ENCODE measurements at regions not wholly inside any gene's neighbourhood (a gene's known extent, or its start where the extent isn't known, plus 50 kb on each side); places are given as distances from the start of the nearest gene placed in this dataset.

DNA sequence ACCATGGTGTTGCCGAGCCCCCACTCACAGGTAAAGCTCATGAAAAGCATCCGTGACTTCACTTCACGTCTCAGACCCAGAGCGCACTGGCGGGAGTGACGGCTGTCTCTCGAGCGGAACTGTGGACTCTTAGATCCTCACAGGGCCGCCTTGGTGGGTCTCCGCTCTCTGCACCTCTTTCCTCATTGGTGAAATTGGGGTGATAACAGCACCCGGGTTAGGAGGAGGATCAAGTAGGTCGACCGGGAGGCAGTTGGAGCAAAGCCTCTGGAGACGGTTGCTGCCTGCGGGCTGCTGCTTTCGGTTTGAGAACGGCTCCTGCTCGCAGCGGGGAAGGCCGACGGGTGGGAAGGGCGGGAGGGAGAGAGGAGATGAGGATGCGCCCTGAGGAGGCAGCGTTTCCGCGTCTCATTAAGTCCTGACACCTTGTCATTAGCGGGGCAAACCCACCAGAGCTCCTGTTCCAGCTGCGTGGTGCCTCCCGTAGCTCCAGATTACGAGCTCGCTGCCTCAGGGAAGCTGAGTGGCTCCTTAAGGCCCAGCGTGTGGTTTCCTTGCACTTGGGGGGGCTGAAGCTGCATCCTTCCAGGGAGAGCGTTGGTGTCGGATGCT lies 51.9 kb upstream of the CFAP46 start:
- in situ Hi-C loops (cut with MboI; ENCODE audit: low sequenced_read_pairs, unreplicated experiment): no loop called here
- DNase-seq (ENCODE audit: low spot score): no peak
- no peak for TF ChIP-seq CTCF (IDR thresholded peaks at IDR 0.05; ENCODE audit: borderline replicate concordance, control extremely low read depth, extremely low read depth, insufficient read depth, missing control alignments)

DNA sequence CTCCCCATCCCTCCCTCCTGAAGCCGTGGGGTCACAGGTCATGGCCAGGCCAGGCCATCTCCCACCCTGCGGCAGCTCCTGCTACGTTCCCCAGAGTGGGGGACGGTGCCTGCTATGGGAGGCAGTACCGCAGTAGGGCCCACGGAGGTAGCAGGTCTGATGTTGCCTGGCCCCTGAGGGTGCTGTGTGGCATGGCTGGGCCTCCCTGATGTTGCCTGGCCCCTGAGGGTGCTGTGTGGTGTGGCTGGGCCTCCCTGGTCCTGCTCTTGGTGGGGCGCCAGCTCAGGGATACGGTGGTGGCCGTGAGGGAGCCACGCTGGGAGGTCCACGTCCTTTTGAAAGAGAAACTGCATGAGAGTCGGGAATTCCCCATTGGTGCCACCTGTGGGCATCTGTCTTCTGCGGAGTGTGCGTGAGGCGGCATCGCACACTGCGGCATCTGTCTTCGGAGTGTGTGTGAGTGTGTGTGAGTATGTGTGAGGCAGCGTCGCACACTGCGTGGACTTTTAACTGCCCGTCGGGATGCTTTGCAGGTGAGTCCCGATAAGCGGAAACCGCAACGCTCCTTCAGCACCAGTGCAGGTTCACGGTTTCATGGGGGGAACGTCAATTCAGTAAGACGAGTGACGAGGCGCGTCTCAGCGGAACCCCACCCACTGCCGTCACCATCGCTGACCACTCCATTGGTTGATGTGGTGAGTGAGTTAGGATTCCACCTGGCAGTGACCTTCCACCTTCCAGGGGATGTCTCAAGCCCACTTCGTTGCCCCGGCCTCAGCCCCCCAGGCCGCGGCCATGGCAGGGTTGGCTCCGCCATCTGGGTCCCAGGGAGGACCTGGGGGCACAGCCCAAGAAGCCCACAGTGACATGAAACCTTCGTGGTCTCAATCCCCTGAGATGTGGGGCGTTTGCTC lies 51.2 kb upstream of the CFAP46 start:
- TF ChIP-seq CTCF (IDR thresholded peaks at IDR 0.05; ENCODE audit: borderline replicate concordance, control extremely low read depth, extremely low read depth, insufficient read depth, missing control alignments): no peak
- in situ Hi-C loops (cut with MboI; ENCODE audit: low sequenced_read_pairs, unreplicated experiment): no loop called here
- no peak for DNase-seq (ENCODE audit: low spot score)

DNA sequence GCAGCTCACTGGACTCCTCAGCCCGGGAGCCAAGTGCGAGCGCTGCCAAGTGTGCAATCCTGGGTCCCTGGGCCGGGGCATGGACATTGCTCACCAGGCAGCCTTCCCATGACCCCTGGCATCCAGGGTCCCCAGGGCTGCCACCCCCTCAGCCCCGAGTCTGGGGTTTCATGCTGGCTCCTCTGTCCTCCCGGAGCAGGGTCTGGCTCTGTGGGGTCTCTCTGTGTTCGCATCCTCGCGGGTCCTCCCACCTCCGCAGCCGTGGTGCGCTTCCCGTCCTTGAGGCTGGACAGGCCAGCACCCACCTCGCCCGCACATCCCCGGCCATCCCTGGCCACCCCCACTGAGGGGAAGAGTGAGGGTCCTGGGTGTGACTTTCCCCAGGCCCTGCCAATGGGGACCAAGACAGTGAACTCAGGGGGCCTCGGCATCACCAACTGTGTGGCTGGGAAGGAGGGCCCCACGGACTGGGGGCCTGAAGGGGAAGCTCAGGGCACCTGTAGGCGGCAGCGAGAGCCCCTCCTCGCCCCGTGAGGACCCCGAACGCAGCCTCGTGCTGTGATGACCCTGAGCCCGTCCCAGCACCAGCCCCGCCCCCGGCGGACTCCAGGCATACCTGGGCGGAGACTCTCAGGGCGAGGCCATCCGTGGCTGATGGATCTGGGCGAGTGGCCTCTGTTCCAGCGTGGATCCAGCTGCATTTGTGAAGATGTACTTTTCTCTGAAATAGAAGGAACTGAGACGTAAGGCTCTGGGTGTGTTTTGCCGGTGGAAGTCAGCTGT lies 50.3 kb upstream of the CFAP46 start:
- in situ Hi-C loops (cut with MboI; ENCODE audit: low sequenced_read_pairs, unreplicated experiment): no loop called here
- no peak for DNase-seq (ENCODE audit: low spot score)
- no peak for TF ChIP-seq CTCF (IDR thresholded peaks at IDR 0.05; ENCODE audit: borderline replicate concordance, control extremely low read depth, extremely low read depth, insufficient read depth, missing control alignments)
